OCI-M1 (cell line): ENCODE measurements at regions not wholly inside any gene's neighbourhood (a gene's known extent, or its start where the extent isn't known, plus 50 kb on each side); places are given as distances from the start of the nearest gene placed in this dataset.

Experiments
- DNase-seq: peaks from one replicate; lab custom pipeline; 2025; lab: John Stamatoyannopoulos, UW

GRCh38 chr18:56278421-56279003, 359.9 kb downstream of the TXNL1 start:
- no peak for DNase-seq

- no peak for DNase-seq
Observed at GRCh38 chr18:56276466-56276865, 361.9 kb downstream of the TXNL1 start.

GRCh38 chr18:56273541-56274219, 364.7 kb downstream of the TXNL1 start:
- no peak for DNase-seq

GRCh38 chr18:56270671-56271250, 367.6 kb downstream of the TXNL1 start:
- no peak for DNase-seq

- no peak for DNase-seq
Observed at GRCh38 chr18:56269958-56270357, 368.4 kb downstream of the TXNL1 start.

- DNase-seq, result no peak
Observed at GRCh38 chr18:56268952-56269351, 369.4 kb downstream of the TXNL1 start.

GRCh38 chr18:56267334-56267733, 371.1 kb downstream of the TXNL1 start:
- DNase-seq, result no peak

GRCh38 chr18:56258178-56258577, 380.2 kb downstream of the TXNL1 start:
- peak; percentile 57 for DNase-seq

- peak; percentile 90 for DNase-seq
Observed at GRCh38 chr18:56257205-56257604, 381.2 kb downstream of the TXNL1 start.

- DNase-seq, result no peak
Observed at GRCh38 chr18:56256659-56257058, 381.7 kb downstream of the TXNL1 start.

GRCh38 chr18:56255381-56255780, 383.0 kb downstream of the TXNL1 start:
- DNase-seq, result no peak

GRCh38 chr18:56252456-56252855, 385.9 kb downstream of the TXNL1 start:
- no peak for DNase-seq

- peak; percentile 73 for DNase-seq
Observed at GRCh38 chr18:56248610-56249235, 389.7 kb downstream of the TXNL1 start.

- DNase-seq, result no peak
Observed at GRCh38 chr18:56246916-56247315, 391.5 kb downstream of the TXNL1 start.

GRCh38 chr18:56245866-56246580, 392.4 kb downstream of the TXNL1 start:
- DNase-seq, result peak; percentile 12

GRCh38 chr18:56240405-56240804, 398.0 kb downstream of the TXNL1 start:
- DNase-seq, result no peak

GRCh38 chr18:56238576-56238975, 399.8 kb downstream of the TXNL1 start:
- DNase-seq, result peak; percentile 39

GRCh38 chr18:56235481-56236013, 402.8 kb downstream of the TXNL1 start:
- peak; percentile 6 for DNase-seq

- no peak for DNase-seq
Observed at GRCh38 chr18:56235071-56235470, 403.3 kb downstream of the TXNL1 start.

- DNase-seq, result no peak
Observed at GRCh38 chr18:56233595-56233994, 404.8 kb downstream of the TXNL1 start.

- no peak for DNase-seq
Observed at GRCh38 chr18:56226025-56226424, 412.4 kb downstream of the TXNL1 start.
